PC-9 (cell line): ENCODE measurements at regions not wholly inside any gene's neighbourhood (a gene's known extent, or its start where the extent isn't known, plus 50 kb on each side); places are given as distances from the start of the nearest gene placed in this dataset.

Source experiments
- CTCF ChIP-seq: fragments of 200-600 bp; sonication (generic); conservative IDR thresholded peaks from 2 replicates; pipeline ENCODE4 v1.6.1; 2017; ENCODE audit warnings: mixed run types, antibody characterized with exemption, mild to moderate bottlenecking, moderate library complexity
- EZH2 ChIP-seq: fragments of 200-600 bp; sonication (generic); IDR thresholded peaks from 2 replicates; pipeline ENCODE4 v1.8.0; 2017; ENCODE audit warnings: antibody characterized with exemption, low read depth

- TF ChIP-seq EZH2 (no peak), CTCF (no peak)
These were observed 139.9 kb upstream of the PRNP start for GRCh38 chr20:4546342-4546741.
